ENCODE measurements at regions not wholly inside any gene's neighbourhood (a gene's known extent, or its start where the extent isn't known, plus 50 kb on each side); places are given as distances from the start of the nearest gene placed in this dataset.
"Not testable (repeated sequence)": the region's sequence is repeated elsewhere in the genome, so short reads cannot be mapped to it uniquely, and the experiment has no call there.

- DNase-seq (ENCODE audit: low read depth, low spot score): no peak
- H3K27ac ChIP-seq: no peak overlapping the region
Measured at GRCh38 chr12:20132818-20133217, 235.5 kb upstream of the PDE3A start.

GRCh38 chr12:20134652-20135051 is 233.7 kb upstream of the PDE3A start:
- DNase-seq (ENCODE audit: low read depth, low spot score): no peak
- H3K27ac ChIP-seq: no peak overlapping the region

- DNase-seq (ENCODE audit: low read depth, low spot score): no peak
- no peak overlapping the region for H3K27ac ChIP-seq
Measured at GRCh38 chr12:20140751-20141150, 227.6 kb upstream of the PDE3A start.

GRCh38 chr12:20142316-20142715 is 226.0 kb upstream of the PDE3A start:
- H3K27ac ChIP-seq: no peak overlapping the region
- no peak for DNase-seq (ENCODE audit: low read depth, low spot score)

- H3K27ac ChIP-seq: no peak overlapping the region
Measured at GRCh38 chr12:20142956-20143355, 225.4 kb upstream of the PDE3A start.

GRCh38 chr12:20144341-20144740 is 224.0 kb upstream of the PDE3A start:
- DNase-seq (ENCODE audit: low read depth, low spot score): no peak
- H3K27ac ChIP-seq: no peak overlapping the region

More at GRCh38 chr12:20142956-20143355, 225.4 kb upstream of the PDE3A start:
- no peak for DNase-seq (ENCODE audit: low read depth, low spot score)

- no peak for DNase-seq (ENCODE audit: low read depth, low spot score)
- H3K27ac ChIP-seq: no peak overlapping the region
Measured at GRCh38 chr12:20148241-20148640, 220.1 kb upstream of the PDE3A start.

GRCh38 chr12:20150835-20151422 is 217.4 kb upstream of the PDE3A start:
- DNase-seq (ENCODE audit: low read depth, low spot score): no peak
- no peak overlapping the region for H3K27ac ChIP-seq

- DNase-seq (ENCODE audit: low read depth, low spot score): no peak
- no peak overlapping the region for H3K27ac ChIP-seq
Measured at GRCh38 chr12:20154052-20154451, 214.3 kb upstream of the PDE3A start.

GRCh38 chr12:20155374-20155773 is 213.0 kb upstream of the PDE3A start:
- no peak overlapping the region for H3K27ac ChIP-seq
- no peak for DNase-seq (ENCODE audit: low read depth, low spot score)

GRCh38 chr12:20160899-20161298 is 207.4 kb upstream of the PDE3A start:
- not testable (repeated sequence) for DNase-seq (ENCODE audit: low read depth, low spot score)

GRCh38 chr12:20174528-20175175 is 193.7 kb upstream of the PDE3A start:
- no peak for DNase-seq (ENCODE audit: low read depth, low spot score)
- no peak overlapping the region for H3K27ac ChIP-seq

More at GRCh38 chr12:20160899-20161298, 207.4 kb upstream of the PDE3A start:
- not testable (repeated sequence) for H3K27ac ChIP-seq

GRCh38 chr12:20175704-20176388 is 192.5 kb upstream of the PDE3A start:
- H3K27ac ChIP-seq: no peak overlapping the region
- DNase-seq (ENCODE audit: low read depth, low spot score): no peak

- DNase-seq (ENCODE audit: low read depth, low spot score): no peak
- no peak overlapping the region for H3K27ac ChIP-seq
Measured at GRCh38 chr12:20181416-20182180, 186.7 kb upstream of the PDE3A start.

- no peak for DNase-seq (ENCODE audit: low read depth, low spot score)
- no peak overlapping the region for H3K27ac ChIP-seq
Measured at GRCh38 chr12:20183563-20183962, 184.8 kb upstream of the PDE3A start.

- DNase-seq (ENCODE audit: low read depth, low spot score): no peak
- H3K27ac ChIP-seq: no peak overlapping the region
Measured at GRCh38 chr12:20184514-20184913, 183.8 kb upstream of the PDE3A start.

GRCh38 chr12:20187456-20187855 is 180.9 kb upstream of the PDE3A start:
- DNase-seq (ENCODE audit: low read depth, low spot score): no peak
- H3K27ac ChIP-seq: no peak overlapping the region

GRCh38 chr12:20188930-20189653 is 179.2 kb upstream of the PDE3A start:
- H3K27ac ChIP-seq: no peak overlapping the region
- DNase-seq (ENCODE audit: low read depth, low spot score): no peak

- no peak for DNase-seq (ENCODE audit: low read depth, low spot score)
- no peak overlapping the region for H3K27ac ChIP-seq
Measured at GRCh38 chr12:20189767-20190166, 178.6 kb upstream of the PDE3A start.

GRCh38 chr12:20194171-20194570 is 174.2 kb upstream of the PDE3A start:
- no peak overlapping the region for H3K27ac ChIP-seq
- no peak for DNase-seq (ENCODE audit: low read depth, low spot score)

Data from epithelial cell of prostate (primary cell).